ENCODE measurements at regions not wholly inside any gene's neighbourhood (a gene's known extent, or its start where the extent isn't known, plus 50 kb on each side); places are given as distances from the start of the nearest gene placed in this dataset.

- no peak for TF ChIP-seq CTCF (IDR thresholded peaks at IDR 0.05)
- TF ChIP-seq POLR2A (IDR thresholded peaks at IDR 0.05) = no peak
These were observed 100.0 kb downstream of the HMX1 start for GRCh38 chr4:8771666-8772065.

Measured in thyroid gland (tissue), 4 donors.